ENCODE measurements at regions not wholly inside any gene's neighbourhood (a gene's known extent, or its start where the extent isn't known, plus 50 kb on each side); places are given as distances from the start of the nearest gene placed in this dataset.
A peak's percentile ranks its signal among the peaks of the same experiment; 100 is the strongest.
"Not testable (repeated sequence)": the region's sequence is repeated elsewhere in the genome, so short reads cannot be mapped to it uniquely, and the experiment has no call there.

GRCh38 chr1:229017091-229017490 lies 253.8 kb upstream of the RAB4A start:
- no peak for DNase-seq

GRCh38 chr1:229018674-229019295 lies 252.1 kb upstream of the RAB4A start:
- DNase-seq = no peak

- no peak for DNase-seq
Observed at GRCh38 chr1:229019663-229020271, 251.1 kb upstream of the RAB4A start.

GRCh38 chr1:229021034-229021433 lies 249.9 kb upstream of the RAB4A start:
- DNase-seq = not testable (repeated sequence)

- DNase-seq = peak; percentile 60
Observed at GRCh38 chr1:229022595-229023333, 248.1 kb upstream of the RAB4A start.

GRCh38 chr1:229023651-229024300 lies 247.1 kb upstream of the RAB4A start:
- no peak for DNase-seq

- DNase-seq = no peak
Observed at GRCh38 chr1:229024528-229025130, 246.3 kb upstream of the RAB4A start.

- DNase-seq = no peak
Observed at GRCh38 chr1:229025576-229025975, 245.3 kb upstream of the RAB4A start.

GRCh38 chr1:229027158-229027557 lies 243.8 kb upstream of the RAB4A start:
- peak; percentile 19 for DNase-seq

GRCh38 chr1:229027622-229028182 lies 243.2 kb upstream of the RAB4A start:
- peak; percentile 67 for DNase-seq

GRCh38 chr1:229028544-229028943 lies 242.4 kb upstream of the RAB4A start:
- peak; percentile 64 for DNase-seq

GRCh38 chr1:229028987-229029878 lies 241.7 kb upstream of the RAB4A start:
- peak; percentile 31 for DNase-seq

- no peak for DNase-seq
Observed at GRCh38 chr1:229029879-229030235, 241.1 kb upstream of the RAB4A start.

- DNase-seq = no peak
Observed at GRCh38 chr1:229030630-229031029, 240.3 kb upstream of the RAB4A start.

GRCh38 chr1:229031061-229031460 lies 239.8 kb upstream of the RAB4A start:
- peak; percentile 59 for DNase-seq

GRCh38 chr1:229031481-229032341 lies 239.2 kb upstream of the RAB4A start:
- no peak for DNase-seq

- no peak for DNase-seq
Observed at GRCh38 chr1:229032375-229032774, 238.5 kb upstream of the RAB4A start.

GRCh38 chr1:229033480-229033879 lies 237.4 kb upstream of the RAB4A start:
- DNase-seq = no peak

GRCh38 chr1:229034342-229034741 lies 236.6 kb upstream of the RAB4A start:
- DNase-seq = no peak

- DNase-seq = no peak
Observed at GRCh38 chr1:229035054-229035747, 235.7 kb upstream of the RAB4A start.
